Activated T-cell treated with anti-CD3 and anti-CD28 coated beads, Interleukin-2, amount 50 U/mL, for 4 hours (primary cell): ENCODE measurements at regions not wholly inside any gene's neighbourhood (a gene's known extent, or its start where the extent isn't known, plus 50 kb on each side); places are given as distances from the start of the nearest gene placed in this dataset.
"Not testable (repeated sequence)": the region's sequence is repeated elsewhere in the genome, so short reads cannot be mapped to it uniquely, and the experiment has no call there.

ENCODE experiments used
- ATAC-seq, 2 donors: fragments of 200-7000 bp; cut with Tn5 transposase; one replicate each; pipeline ENCODE4 v1.10.0; 2021
- DNase-seq: peaks from one replicate; pipeline ENCODE4 v3.0.0-alpha.2; 2020
- H3K27me3 Mint-ChIP-seq: one replicate; pipeline ENCODE4 v1.8.0; 2021; ENCODE audit warnings: low read depth, mixed read lengths
- H3K36me3 Mint-ChIP-seq: one replicate; pipeline ENCODE4 v1.8.0; 2022; ENCODE audit warnings: mixed read lengths; ENCODE audit not compliant: insufficient read depth
- H3K4me1 Mint-ChIP-seq: one replicate; pipeline ENCODE4 v1.8.0; 2021; ENCODE audit warnings: low read depth, mixed read lengths
- H3K4me3 Mint-ChIP-seq: one replicate; pipeline ENCODE4 v1.8.0; 2021; ENCODE audit warnings: mild to moderate bottlenecking, moderate library complexity, mixed read lengths
- H3K9me3 Mint-ChIP-seq: one replicate; pipeline ENCODE4 v1.8.0; 2021; ENCODE audit warnings: mixed read lengths

DNA sequence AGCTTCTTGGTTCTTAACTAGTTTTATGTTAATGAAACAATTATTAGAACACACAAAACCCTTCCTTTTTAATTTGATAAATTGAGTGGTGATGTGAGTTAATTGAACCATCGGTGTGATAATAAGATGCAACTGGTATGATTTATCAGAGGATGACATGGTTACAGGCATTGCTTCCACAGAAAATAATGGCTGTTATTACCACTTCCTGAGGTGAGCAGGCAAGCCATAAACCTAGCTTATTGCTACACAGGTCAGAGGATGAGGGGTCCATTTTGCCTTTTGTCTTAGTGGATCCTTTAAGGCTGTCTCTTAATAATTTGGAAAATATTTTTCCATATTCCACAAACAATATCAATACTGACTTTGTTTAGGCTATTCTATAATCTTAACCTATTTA is 226.6 kb upstream of the EDNRB start:
- no peak for DNase-seq
- Mint-ChIP-seq H3K27me3 (peaks cover 4% of the 10 kb centered on the region), H3K9me3 (no peaks in the 10 kb centered on the region), H3K4me1 (no peaks in the 10 kb centered on the region), H3K36me3 (no peaks in the 10 kb centered on the region), H3K4me3 (no peak overlapping the region)
- no peak for ATAC-seq

DNA sequence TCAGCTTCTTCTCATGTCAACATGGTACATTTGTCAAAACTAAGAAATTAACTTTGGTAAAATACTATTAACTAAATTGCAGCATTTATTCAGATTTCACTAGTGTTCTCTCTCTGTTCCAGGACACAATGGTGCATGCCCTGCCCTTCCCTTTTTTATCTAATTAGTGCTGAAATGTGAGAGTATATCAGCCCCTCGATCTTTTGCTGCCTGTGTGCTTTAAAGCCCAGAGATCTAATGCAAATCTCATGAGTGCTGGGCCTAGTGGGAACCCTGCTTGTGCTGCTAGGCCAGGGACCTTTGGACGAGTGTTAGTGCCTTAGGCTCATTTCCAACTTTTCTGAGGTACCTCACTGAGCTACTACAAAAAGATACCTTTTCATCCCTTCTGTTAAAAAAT is 221.1 kb upstream of the EDNRB start:
- no peaks in the 10 kb centered on the region for H3K36me3 Mint-ChIP-seq
- H3K27me3 Mint-ChIP-seq = peaks cover 4% of the 10 kb centered on the region
- ATAC-seq (no peak), DNase-seq (no peak)
- H3K4me1 Mint-ChIP-seq = peaks cover 5% of the 10 kb centered on the region
- no peaks in the 10 kb centered on the region for H3K9me3 Mint-ChIP-seq
- H3K4me3 Mint-ChIP-seq = no peak overlapping the region

DNA sequence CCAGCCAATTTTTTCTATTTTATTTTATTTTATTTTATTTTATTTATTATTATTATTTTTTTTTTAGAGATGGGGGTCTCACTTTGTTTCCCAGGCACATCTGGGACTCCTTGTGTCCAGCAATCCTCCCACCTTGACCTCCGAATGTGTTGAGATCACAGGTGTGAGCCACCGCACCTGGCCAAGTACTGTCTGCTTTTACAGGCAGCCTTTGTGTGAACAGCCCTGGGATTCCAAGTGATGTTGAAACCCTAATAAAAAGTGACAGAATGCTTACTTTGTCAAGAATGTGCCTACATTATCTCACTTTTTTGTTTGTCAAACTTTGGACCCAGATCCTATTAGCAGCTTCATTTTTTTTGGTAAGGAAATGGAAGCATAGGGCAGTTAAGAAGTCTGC is 220.1 kb upstream of the EDNRB start:
- peaks cover 5% of the 10 kb centered on the region for H3K4me1 Mint-ChIP-seq
- H3K4me3 Mint-ChIP-seq = no peak overlapping the region
- ATAC-seq (no peak), DNase-seq (no peak)
- H3K36me3 Mint-ChIP-seq = no peaks in the 10 kb centered on the region
- H3K27me3 Mint-ChIP-seq = peaks cover 4% of the 10 kb centered on the region
- no peaks in the 10 kb centered on the region for H3K9me3 Mint-ChIP-seq

DNA sequence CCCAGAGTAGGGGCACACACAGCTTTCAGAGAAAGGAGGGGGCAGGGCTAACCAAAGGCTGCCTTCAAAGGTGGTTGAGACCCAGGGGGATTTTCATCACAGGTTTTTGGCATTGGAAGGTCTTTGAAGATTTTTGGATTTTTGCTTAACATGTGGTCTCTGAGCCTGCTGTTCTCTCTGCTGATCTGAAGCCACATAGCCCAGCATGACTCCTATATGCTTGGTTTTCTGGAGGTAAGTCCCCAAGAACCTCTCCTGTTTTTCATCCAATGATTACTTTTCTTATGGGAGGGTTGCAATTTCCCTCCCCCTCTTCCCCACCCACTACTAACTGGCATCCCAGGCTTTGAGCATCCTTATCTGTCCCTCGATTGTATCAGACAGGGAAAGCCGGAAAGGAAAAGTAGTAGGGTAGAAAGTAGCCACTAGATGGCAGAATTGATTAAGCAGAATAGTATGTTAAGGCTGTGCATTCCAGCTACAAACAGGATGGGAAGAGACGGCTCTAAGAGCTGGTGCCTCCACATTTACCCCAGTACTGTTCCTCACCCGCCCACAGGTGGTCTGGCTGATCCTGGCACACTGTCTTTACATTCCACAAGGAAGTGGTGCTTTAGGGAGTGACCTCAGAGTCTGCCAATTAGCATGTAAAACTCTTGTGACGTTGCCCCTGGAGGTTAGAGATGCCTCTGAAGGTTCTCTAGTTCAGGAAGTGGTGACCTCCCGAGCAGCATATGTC is 218.9 kb upstream of the EDNRB start:
- Mint-ChIP-seq H3K9me3 (no peaks in the 10 kb centered on the region), H3K36me3 (no peaks in the 10 kb centered on the region), H3K4me1 (peaks cover 5% of the 10 kb centered on the region), H3K27me3 (peaks cover under 1% of the 10 kb centered on the region), H3K4me3 (peak overlapping the region; percentile 19)
- ATAC-seq = peak; percentile 67 to 73
- no peak for DNase-seq

DNA sequence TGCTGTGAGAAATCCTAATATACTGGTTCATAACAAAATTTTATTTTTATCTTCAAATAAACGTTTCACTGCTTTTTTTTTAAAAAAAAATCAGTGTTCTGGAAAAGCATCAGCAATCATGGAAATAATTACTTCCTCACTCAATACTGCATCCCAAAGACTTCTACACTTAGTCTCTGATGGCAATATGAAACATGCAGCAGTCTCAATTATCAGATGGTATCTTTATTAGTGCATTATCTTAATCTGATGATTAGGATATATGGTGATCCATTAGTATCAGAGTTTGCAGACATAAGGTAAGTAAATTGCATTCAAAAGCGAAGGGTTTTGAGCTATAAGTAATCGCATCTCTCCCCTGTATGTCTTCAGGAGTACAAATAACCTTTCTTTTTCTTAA is 218.3 kb upstream of the EDNRB start:
- H3K36me3 Mint-ChIP-seq = no peaks in the 10 kb centered on the region
- peaks cover 5% of the 10 kb centered on the region for H3K4me1 Mint-ChIP-seq
- H3K27me3 Mint-ChIP-seq = no peaks in the 10 kb centered on the region
- no peak for ATAC-seq
- no peaks in the 10 kb centered on the region for H3K9me3 Mint-ChIP-seq
- no peak overlapping the region for H3K4me3 Mint-ChIP-seq
- DNase-seq = no peak

DNA sequence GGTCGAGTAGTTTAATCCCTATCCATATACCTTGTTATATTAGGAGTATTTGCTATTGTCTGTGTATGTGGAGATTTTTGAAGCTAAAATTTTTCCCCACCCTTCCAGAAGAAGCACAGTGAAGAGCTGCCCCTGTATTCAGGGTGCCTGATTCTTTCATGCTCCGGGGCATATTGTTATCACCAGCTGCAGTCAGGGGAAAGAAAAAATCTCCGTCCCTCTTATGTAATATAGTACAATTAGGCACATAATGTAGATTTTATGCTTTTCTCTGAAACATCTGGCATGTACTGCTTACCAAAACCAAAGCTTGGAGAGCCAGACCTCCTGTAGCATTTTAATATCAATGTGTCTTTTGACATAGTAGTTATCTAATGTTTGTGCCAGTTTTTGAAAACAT is 214.9 kb upstream of the EDNRB start:
- no peak for ATAC-seq

DNA sequence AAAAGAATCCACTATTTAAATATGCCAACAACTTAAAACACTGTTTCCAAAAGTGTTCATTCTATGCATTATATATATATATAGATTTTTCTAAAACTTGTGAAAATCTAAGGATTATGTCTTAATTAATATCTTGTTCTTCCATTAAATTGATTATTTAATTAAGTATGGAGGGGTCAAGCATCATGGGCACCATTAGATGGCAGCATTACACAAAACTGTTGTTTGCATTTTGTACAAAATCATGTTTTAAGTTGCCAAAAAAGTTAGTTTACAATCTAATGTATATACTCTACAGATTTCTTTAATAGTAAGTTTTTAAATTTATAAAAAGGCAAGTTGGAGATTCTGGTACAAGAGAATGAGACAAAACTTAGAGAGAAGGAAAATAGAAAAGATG is 213.2 kb upstream of the EDNRB start:
- ATAC-seq (no peak), DNase-seq (no peak)
- peaks cover 5% of the 10 kb centered on the region for H3K27me3 Mint-ChIP-seq
- no peak overlapping the region for H3K4me3 Mint-ChIP-seq
- H3K9me3 Mint-ChIP-seq = no peaks in the 10 kb centered on the region
- H3K4me1 Mint-ChIP-seq = no peaks in the 10 kb centered on the region
- H3K36me3 Mint-ChIP-seq = no peaks in the 10 kb centered on the region

More for the DNA sequence above, 214.9 kb upstream of the EDNRB start:
- H3K9me3 Mint-ChIP-seq = no peaks in the 10 kb centered on the region
- H3K27me3 Mint-ChIP-seq = peaks cover 3% of the 10 kb centered on the region
- no peaks in the 10 kb centered on the region for H3K36me3 Mint-ChIP-seq
- no peak overlapping the region for H3K4me3 Mint-ChIP-seq
- DNase-seq = no peak
- peaks cover 5% of the 10 kb centered on the region for H3K4me1 Mint-ChIP-seq

DNA sequence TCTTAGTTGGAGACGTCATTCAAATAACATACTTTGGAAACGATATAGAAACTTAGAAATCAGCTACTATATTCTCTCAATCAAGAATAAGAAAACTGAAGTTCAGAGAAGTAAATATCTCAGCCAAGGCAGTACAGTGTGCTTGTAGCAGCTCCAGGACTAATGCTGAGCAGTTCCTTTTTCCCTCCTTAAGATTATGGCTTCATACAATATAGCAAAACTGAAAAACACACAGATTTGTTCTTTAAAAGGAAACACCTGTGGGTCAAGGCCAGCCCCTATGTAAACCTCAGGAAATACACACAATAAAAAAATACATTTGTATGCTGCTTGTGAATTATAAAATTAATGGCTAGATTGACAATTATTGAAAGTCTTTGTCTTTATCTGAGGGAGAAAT is 212.7 kb upstream of the EDNRB start:
- DNase-seq = no peak
- no peak overlapping the region for H3K4me3 Mint-ChIP-seq
- no peaks in the 10 kb centered on the region for H3K9me3 Mint-ChIP-seq
- ATAC-seq = no peak
- H3K36me3 Mint-ChIP-seq = no peaks in the 10 kb centered on the region
- no peaks in the 10 kb centered on the region for H3K4me1 Mint-ChIP-seq
- peaks cover 7% of the 10 kb centered on the region for H3K27me3 Mint-ChIP-seq

DNA sequence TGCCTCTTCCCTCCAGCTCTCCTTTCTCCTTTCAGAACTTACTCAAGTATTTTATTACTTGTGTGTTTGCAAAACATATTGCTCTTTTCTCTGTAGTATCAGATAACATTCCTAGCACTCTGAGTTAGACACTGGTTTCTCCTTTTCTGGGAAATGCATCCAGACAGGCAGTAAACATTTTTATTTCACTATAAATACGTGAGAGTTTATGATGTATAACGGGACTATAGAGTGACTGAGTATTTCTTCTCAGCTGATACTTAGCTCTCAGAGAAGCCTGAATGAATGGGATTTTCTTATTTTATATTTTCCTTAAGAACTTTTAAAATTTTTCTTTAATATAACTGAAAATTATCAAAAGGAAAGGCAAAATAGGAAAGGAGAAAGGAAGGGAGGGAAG is 211.2 kb upstream of the EDNRB start:
- ATAC-seq = no peak
- Mint-ChIP-seq H3K4me1 (no peaks in the 10 kb centered on the region), H3K27me3 (peaks cover 7% of the 10 kb centered on the region), H3K36me3 (no peaks in the 10 kb centered on the region), H3K4me3 (no peak overlapping the region), H3K9me3 (no peaks in the 10 kb centered on the region)
- no peak for DNase-seq

DNA sequence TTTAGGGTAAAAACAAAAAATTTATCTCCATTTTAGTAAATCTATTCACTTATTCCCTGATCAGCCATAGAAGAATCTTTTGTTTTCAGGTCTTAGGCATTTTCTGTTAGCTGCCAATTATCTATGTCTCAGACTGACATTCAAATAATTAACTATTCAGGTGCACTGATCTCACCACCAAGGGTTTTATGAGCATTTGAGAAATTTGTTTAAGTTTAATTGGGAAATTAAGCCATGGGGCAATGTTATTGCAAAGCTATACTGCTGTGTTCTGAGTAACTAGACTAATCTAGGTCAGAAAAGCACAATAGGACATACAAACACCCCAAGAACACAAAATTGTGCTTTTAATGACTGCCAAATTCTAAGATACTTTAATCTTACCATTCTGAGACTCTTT is 210.7 kb upstream of the EDNRB start:
- ATAC-seq (no peak), DNase-seq (no peak)
- Mint-ChIP-seq H3K4me1 (no peaks in the 10 kb centered on the region), H3K27me3 (peaks cover 7% of the 10 kb centered on the region), H3K9me3 (no peaks in the 10 kb centered on the region), H3K36me3 (no peaks in the 10 kb centered on the region), H3K4me3 (no peak overlapping the region)

DNA sequence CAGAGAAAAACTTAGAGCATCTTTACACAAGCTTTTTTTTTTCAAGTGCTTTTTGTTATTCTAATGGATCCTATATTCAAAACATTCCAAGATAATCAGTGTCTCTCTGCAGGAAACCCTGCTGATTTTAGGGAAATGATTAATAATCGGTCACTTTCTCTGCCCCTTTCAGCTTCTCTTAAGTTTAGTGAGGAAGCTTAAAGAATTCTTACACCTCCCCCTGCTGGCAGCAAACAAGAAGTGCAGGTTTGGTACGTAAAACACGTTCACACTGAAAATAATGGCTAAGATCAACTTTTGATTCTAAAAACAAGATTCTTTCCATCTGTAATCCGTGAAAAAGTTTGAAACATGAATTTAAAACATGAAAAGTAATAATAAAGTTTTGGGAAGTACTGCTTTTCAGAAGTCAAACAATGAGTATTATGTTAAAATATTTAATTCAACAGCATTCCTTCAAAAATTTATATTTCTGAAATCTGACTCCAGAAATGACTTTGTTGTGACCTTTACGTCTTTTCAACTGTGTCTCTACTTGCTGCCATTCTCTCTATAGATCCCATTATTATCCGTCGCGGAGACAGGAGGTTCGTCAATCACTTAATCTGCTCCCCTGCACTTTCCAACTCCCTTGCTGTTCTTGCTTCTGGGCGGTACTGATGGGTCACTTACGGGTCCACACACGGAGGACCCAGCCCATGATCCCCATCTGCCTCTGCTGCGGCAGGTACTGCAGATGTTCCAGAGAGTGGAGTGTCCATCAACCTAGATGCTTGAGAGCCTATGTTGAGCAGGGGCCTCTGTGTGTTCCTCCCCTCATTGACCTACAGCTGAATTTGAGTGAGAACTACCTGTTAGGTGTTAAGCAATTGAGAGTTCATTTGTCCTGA is 203.1 kb upstream of the EDNRB start:
- ATAC-seq = peak in 1 of 2 donors; percentile 43
- DNase-seq = no peak
- H3K9me3 Mint-ChIP-seq = no peaks in the 10 kb centered on the region
- H3K4me3 Mint-ChIP-seq = no peak overlapping the region
- H3K4me1 Mint-ChIP-seq = no peaks in the 10 kb centered on the region
- no peaks in the 10 kb centered on the region for H3K36me3 Mint-ChIP-seq
- H3K27me3 Mint-ChIP-seq = peaks cover 16% of the 10 kb centered on the region

DNA sequence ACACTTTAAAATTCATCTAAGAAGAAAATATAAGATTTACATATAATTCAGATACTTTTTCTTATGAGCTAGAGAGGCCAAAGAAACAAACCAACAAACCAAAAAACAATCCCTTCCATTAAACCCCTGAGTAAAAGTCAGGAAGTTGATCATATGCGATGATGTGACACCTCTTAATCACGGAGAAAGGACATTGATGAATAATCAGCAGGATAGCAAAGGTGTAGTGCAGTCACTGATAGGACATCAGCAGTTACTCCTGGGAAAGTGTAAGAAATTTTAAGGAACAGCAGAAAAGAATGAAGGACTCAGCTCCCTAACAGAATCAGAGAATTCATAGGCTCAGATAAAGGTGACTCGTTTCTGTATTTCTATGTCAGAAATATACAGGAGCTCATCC is 202.4 kb upstream of the EDNRB start:
- no peaks in the 10 kb centered on the region for H3K9me3 Mint-ChIP-seq
- no peak overlapping the region for H3K4me3 Mint-ChIP-seq
- no peaks in the 10 kb centered on the region for H3K4me1 Mint-ChIP-seq
- DNase-seq (no peak), ATAC-seq (no peak)
- no peaks in the 10 kb centered on the region for H3K36me3 Mint-ChIP-seq
- peaks cover 16% of the 10 kb centered on the region for H3K27me3 Mint-ChIP-seq

DNA sequence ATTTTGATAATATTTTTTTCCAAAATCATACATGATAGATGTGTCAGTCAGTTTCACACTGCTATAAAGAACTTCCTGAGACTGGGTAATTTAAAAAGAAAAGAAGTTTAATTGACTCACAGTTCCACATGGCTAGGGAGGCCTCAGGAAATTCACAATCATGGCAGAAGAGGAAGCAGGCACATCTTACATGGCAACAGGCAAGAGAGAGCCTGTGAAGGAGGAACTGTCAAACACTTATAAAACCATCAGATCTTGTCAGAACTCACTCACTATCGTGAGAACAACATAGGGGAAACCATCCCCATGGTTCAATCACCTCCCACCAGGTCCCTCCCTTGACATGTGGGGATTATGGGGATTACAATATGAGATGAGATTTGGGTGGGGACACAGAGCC is 201.5 kb upstream of the EDNRB start:
- not testable (repeated sequence) for H3K36me3 Mint-ChIP-seq, ATAC-seq, H3K4me3 Mint-ChIP-seq, H3K4me1 Mint-ChIP-seq, DNase-seq, H3K9me3 Mint-ChIP-seq
- H3K27me3 Mint-ChIP-seq = peaks cover 16% of the 10 kb centered on the region

DNA sequence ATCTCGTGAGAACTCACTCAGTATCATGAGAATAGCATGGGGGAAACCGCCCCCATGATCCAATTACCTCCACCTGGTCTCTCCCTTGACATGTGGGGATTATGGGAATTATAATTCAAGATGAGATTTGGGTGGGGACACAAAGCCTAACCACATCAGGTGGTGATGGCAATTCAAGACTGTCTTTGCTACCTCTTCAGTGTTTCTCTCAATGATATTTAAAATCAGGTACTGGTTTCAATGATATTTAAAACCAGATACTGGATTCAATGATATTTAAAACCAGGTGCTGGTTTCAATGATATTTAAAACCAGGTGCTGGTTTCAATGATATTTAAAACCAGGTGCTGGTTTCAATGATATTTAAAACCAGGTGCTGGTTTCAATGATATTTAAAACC is 198.4 kb upstream of the EDNRB start:
- H3K9me3 Mint-ChIP-seq = peaks cover 16% of the 10 kb centered on the region
- H3K27me3 Mint-ChIP-seq = peaks cover 16% of the 10 kb centered on the region
- not testable (repeated sequence) for H3K4me3 Mint-ChIP-seq, H3K36me3 Mint-ChIP-seq, ATAC-seq, DNase-seq, H3K4me1 Mint-ChIP-seq

DNA sequence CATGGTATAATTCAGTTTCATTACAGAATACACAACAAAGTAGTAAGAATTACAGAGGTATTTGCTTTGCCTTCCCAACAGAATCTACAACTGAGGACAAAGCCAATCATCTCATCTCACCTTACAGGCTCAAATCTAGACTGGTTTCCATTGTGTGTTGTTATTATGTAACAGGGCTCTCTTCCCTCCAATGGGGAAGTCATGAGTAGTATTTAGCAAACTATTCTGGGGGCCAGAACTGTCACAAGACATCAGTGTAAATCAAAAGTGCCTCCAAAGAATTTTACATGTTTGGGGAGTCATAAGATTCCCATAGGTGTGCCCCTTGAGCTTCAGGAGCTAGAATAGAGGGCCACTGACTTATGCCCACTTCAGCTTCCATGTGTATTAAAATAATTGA is 187.0 kb upstream of the EDNRB start:
- no peaks in the 10 kb centered on the region for H3K9me3 Mint-ChIP-seq
- H3K4me1 Mint-ChIP-seq = no peaks in the 10 kb centered on the region
- H3K4me3 Mint-ChIP-seq = no peak overlapping the region
- DNase-seq (no peak), ATAC-seq (no peak)
- no peaks in the 10 kb centered on the region for H3K27me3 Mint-ChIP-seq
- no peaks in the 10 kb centered on the region for H3K36me3 Mint-ChIP-seq
